GM23338 (cell line): ENCODE measurements at regions not wholly inside any gene's neighbourhood (a gene's known extent, or its start where the extent isn't known, plus 50 kb on each side); places are given as distances from the start of the nearest gene placed in this dataset. TPM values are rescaled to one million over a fixed set of nuclear protein-coding genes. Genes with fewer than 3 reads are reported as not detected.
A peak's percentile ranks its signal among the peaks of the same experiment; 100 is the strongest.

Experiments used
- ATAC-seq: fragments of 200-7000 bp; cut with Tn5 transposase; 3 replicates; pipeline ENCODE4 v1.9.1; 2020
- DNase-seq: peaks from one replicate; pipeline ENCODE4 v3.0.0-alpha.2; 2015; ENCODE audit warnings: low spot score
- H2AFZ ChIP-seq: fragments of 200-600 bp; sonication (generic); 2 replicates; pipeline ENCODE4 v1.8.0; 2016; ENCODE audit warnings: antibody characterized with exemption, mild to moderate bottlenecking, moderate library complexity
- H3F3A ChIP-seq: fragments of 200-600 bp; sonication (generic); replicated peaks from 2 replicates; pipeline ENCODE4 v1.8.0; 2017; ENCODE audit warnings: antibody characterized with exemption, mixed run types, low read depth
- H3K27ac ChIP-seq: fragments of 200-600 bp; sonication (generic); 2 replicates; pipeline ENCODE4 v1.6.1; 2016; ENCODE audit warnings: low read depth
- H3K27me3 ChIP-seq: fragments of 200-600 bp; sonication (generic); 2 replicates; pipeline ENCODE4 v1.8.0; 2016; ENCODE audit warnings: mild to moderate bottlenecking, mixed run types, moderate library complexity; ENCODE audit not compliant: insufficient read depth
- H3K36me3 ChIP-seq: fragments of 200-600 bp; sonication (generic); 2 replicates; pipeline ENCODE4 v1.8.0; 2016; ENCODE audit warnings: mild to moderate bottlenecking; ENCODE audit not compliant: insufficient read depth
- H3K4me1 ChIP-seq: fragments of 200-600 bp; sonication (generic); 2 replicates; pipeline ENCODE4 v1.8.0; 2016; ENCODE audit warnings: mild to moderate bottlenecking, moderate library complexity; ENCODE audit not compliant: insufficient read depth
- H3K4me2 ChIP-seq: fragments of 200-600 bp; sonication (generic); 2 replicates; pipeline ENCODE4 v1.7.1; 2017; ENCODE audit warnings: mixed run types
- H3K4me3 ChIP-seq: fragments of 200-600 bp; sonication (generic); 2 replicates; pipeline ENCODE4 v1.6.1; 2016; ENCODE audit warnings: mixed run types
- H3K79me2 ChIP-seq: fragments of 200-600 bp; sonication (generic); replicated peaks from 2 replicates; pipeline ENCODE4 v1.8.0; 2017; ENCODE audit warnings: mild to moderate bottlenecking; ENCODE audit not compliant: insufficient read depth
- H3K9me2 ChIP-seq: fragments of 200-600 bp; sonication (generic); 2 replicates; pipeline ENCODE4 v1.8.0; 2017; ENCODE audit not compliant: insufficient read depth
- H4K20me1 ChIP-seq: fragments of 200-600 bp; sonication (generic); replicated peaks from 2 replicates; pipeline ENCODE4 v1.8.0; 2017; ENCODE audit warnings: mild to moderate bottlenecking; ENCODE audit not compliant: insufficient read depth
- H3K27ac Mint-ChIP-seq: 2 replicates; pipeline ENCODE4 v1.8.0; 2020; ENCODE audit warnings: inconsistent platforms, mild to moderate bottlenecking, moderate library complexity, mixed read lengths
- H3K27me3 Mint-ChIP-seq: 3 replicates; pipeline ENCODE4 v1.8.0; 2022; ENCODE audit warnings: low read depth, mild to moderate bottlenecking, moderate library complexity, mixed read lengths, inconsistent platforms; ENCODE audit not compliant: insufficient read depth, poor library complexity
- H3K36me3 Mint-ChIP-seq: 3 replicates; pipeline ENCODE4 v1.8.0; 2021; ENCODE audit warnings: low read depth, mild to moderate bottlenecking, inconsistent platforms, moderate library complexity, mixed read lengths
- H3K4me1 Mint-ChIP-seq: 3 replicates; pipeline ENCODE4 v1.8.0; 2020; ENCODE audit warnings: mild to moderate bottlenecking, inconsistent platforms, mixed read lengths
- H3K4me3 Mint-ChIP-seq: 3 replicates; pipeline ENCODE4 v1.8.0; 2021; ENCODE audit warnings: moderate library complexity, mild to moderate bottlenecking, inconsistent platforms, mixed read lengths
- H3K9me3 Mint-ChIP-seq: 3 replicates; pipeline ENCODE4 v1.8.0; 2020; ENCODE audit warnings: moderate library complexity, mild to moderate bottlenecking, inconsistent platforms, mixed read lengths
- ETS1 ChIP-seq: IDR thresholded peaks from 2 replicates; pipeline ENCODE4 v1.6.1; 2016; ENCODE audit warnings: antibody characterized with exemption
- EZH2phosphoT487 ChIP-seq: fragments of 200-600 bp; sonication (generic); IDR thresholded peaks from one replicate; pipeline ENCODE4 v1.8.1; 2018; ENCODE audit warnings: antibody characterized with exemption; ENCODE audit not compliant: unreplicated experiment
- NANOG ChIP-seq: IDR thresholded peaks from 2 replicates; pipeline ENCODE4 v1.6.1; 2016; ENCODE audit warnings: antibody characterized with exemption, borderline replicate concordance
- REST ChIP-seq: IDR thresholded peaks from one replicate; pipeline ENCODE4 v1.6.1; 2018; ENCODE audit warnings: antibody characterized with exemption; ENCODE audit not compliant: unreplicated experiment
- STAT1 ChIP-seq: IDR thresholded peaks from one replicate; pipeline ENCODE4 v1.6.1; 2016; ENCODE audit warnings: antibody characterized with exemption; ENCODE audit not compliant: unreplicated experiment
- ZNF331 ChIP-seq: fragments of 250-450 bp; sonication (Bioruptor Pico); IDR thresholded peaks from 2 replicates; pipeline ENCODE4 v1.5.0; 2020; ENCODE audit warnings: low read depth, mild to moderate bottlenecking, moderate library complexity
- small RNA-seq: library from RNA; depleted of rRNA; stranded (forward); fragments of <200 nt; gene quantifications from one replicate; pipeline ENCODE3, GENCODE V24; 2014; ENCODE audit warnings: low replicate concordance
- TF ChIP-seq, protein P1 (sequence below), 2 experiments: fragments of 200-600 bp in 1 of 2; sonication (generic) in 1 of 2; conservative IDR thresholded peaks; 2 replicates each; pipeline versions ENCODE4 v1.5.1 to v1.6.1; 2016 to 2017; ENCODE audit warnings: antibody characterized with exemption in 2 of 2, low read depth in 2 of 2, mild to moderate bottlenecking in 2 of 2, moderate library complexity in 1 of 2

DNA sequence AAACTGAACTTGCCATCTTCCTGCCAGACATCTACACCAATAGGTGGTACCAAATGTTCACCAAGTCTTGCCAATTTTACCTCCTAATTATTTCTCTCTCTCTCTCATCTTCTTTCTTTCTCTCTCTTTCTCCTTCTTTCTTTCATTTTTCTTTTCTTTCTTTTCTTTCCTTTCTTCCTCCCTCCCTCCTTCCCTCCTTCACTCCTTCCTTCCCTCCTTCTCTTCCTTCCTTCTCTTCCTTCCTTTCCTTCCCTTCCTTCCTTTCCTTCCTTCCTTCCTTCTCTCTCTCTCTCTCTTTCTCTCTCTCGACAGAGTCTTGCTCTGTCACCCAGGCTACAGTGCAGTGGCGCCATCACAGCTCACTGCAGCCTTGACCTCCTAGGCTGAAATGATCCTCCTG, 55.4 kb upstream of the PSMA6 start:
- Mint-ChIP-seq H3K9me3 (no peaks in the 10 kb centered on the region), H3K4me3 (no peak overlapping the region)
- no peak for TF ChIP-seq STAT1
- TF ChIP-seq, protein P1, sequence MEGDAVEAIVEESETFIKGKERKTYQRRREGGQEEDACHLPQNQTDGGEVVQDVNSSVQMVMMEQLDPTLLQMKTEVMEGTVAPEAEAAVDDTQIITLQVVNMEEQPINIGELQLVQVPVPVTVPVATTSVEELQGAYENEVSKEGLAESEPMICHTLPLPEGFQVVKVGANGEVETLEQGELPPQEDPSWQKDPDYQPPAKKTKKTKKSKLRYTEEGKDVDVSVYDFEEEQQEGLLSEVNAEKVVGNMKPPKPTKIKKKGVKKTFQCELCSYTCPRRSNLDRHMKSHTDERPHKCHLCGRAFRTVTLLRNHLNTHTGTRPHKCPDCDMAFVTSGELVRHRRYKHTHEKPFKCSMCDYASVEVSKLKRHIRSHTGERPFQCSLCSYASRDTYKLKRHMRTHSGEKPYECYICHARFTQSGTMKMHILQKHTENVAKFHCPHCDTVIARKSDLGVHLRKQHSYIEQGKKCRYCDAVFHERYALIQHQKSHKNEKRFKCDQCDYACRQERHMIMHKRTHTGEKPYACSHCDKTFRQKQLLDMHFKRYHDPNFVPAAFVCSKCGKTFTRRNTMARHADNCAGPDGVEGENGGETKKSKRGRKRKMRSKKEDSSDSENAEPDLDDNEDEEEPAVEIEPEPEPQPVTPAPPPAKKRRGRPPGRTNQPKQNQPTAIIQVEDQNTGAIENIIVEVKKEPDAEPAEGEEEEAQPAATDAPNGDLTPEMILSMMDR (conservative IDR thresholded peaks at IDR 0.05; ENCODE audit: low read depth in 2 of 2): 0 out of 4 replicates have a peak, but pooled peaks of 1 of the 2 experiments have one; percentile 8

GRCh38 chr14:35240231-35240630, 52.0 kb upstream of the PSMA6 start:
- no peak overlapping the region for H3K4me2 ChIP-seq
- no peaks in the 10 kb centered on the region for H3K27me3 Mint-ChIP-seq
- H3K4me1 Mint-ChIP-seq: peaks cover 3% of the 10 kb centered on the region; the same call in 2 of the 3 replicates
- no peaks in the 10 kb centered on the region for H3F3A ChIP-seq
- H3K36me3 Mint-ChIP-seq: no peaks in the 10 kb centered on the region
- TF ChIP-seq NANOG (no peak), REST (no peak), ETS1 (no peak), EZH2phosphoT487 (no peak), ZNF331 (CRISPR knock-in tag) (no peak)
- no peak overlapping the region for H3K4me3 Mint-ChIP-seq
- H3K4me1 ChIP-seq: no peaks in the 10 kb centered on the region; the same call in 1 of the 2 replicates
- H2AFZ ChIP-seq: no peak overlapping the region
- no peak overlapping the region for H3K4me3 ChIP-seq
- no peak overlapping the region for H3K27ac ChIP-seq
- H3K79me2 ChIP-seq: no peaks in the 10 kb centered on the region
- no peak overlapping the region for H3K27ac Mint-ChIP-seq
- H3K9me3 Mint-ChIP-seq: no peaks in the 10 kb centered on the region
- H4K20me1 ChIP-seq: peaks cover 3% of the 10 kb centered on the region; the same call in 1 of the 2 replicates
- no peaks in the 10 kb centered on the region for H3K27me3 ChIP-seq
- no peaks in the 10 kb centered on the region for H3K9me2 ChIP-seq
- no peaks in the 10 kb centered on the region for H3K36me3 ChIP-seq
- no peak for ATAC-seq
- no peak for DNase-seq

More for the DNA sequence above, 55.4 kb upstream of the PSMA6 start:
- Histone ChIP-seq H3K4me2 (no peak overlapping the region), H3K9me2 (no peaks in the 10 kb centered on the region), H3K27ac (0 out of 2 replicates have a peak overlapping the region, but pooled peaks have one; percentile 7), H3K4me1 (no peaks in the 10 kb centered on the region), H3K79me2 (no peaks in the 10 kb centered on the region), H4K20me1 (0 out of 2 replicates have a peak, but pooled peaks cover 3% of the 10 kb centered on the region), H3K27me3 (no peaks in the 10 kb centered on the region), H2AFZ (no peak overlapping the region), H3F3A (no peaks in the 10 kb centered on the region), H3K4me3 (no peak overlapping the region), H3K36me3 (no peaks in the 10 kb centered on the region)
- H3K4me1 Mint-ChIP-seq: no peaks in the 10 kb centered on the region
- H3K36me3 Mint-ChIP-seq: no peaks in the 10 kb centered on the region
- no peak for DNase-seq
- no peak overlapping the region for H3K27ac Mint-ChIP-seq
- peaks cover 1% of the 10 kb centered on the region for H3K27me3 Mint-ChIP-seq
- no peak for ATAC-seq

Small RNA genes in the stretch of these regions (small RNA-seq; reads per million reads assigned to genes)
- gene MRPL57P8: not detected
